ENCODE measurements at regions not wholly inside any gene's neighbourhood (a gene's known extent, or its start where the extent isn't known, plus 50 kb on each side); places are given as distances from the start of the nearest gene placed in this dataset.

GRCh38 chrX:97984641-97985040, 1100.9 kb downstream of the RPA4 start:
- Histone ChIP-seq H3K27ac (ENCODE audit: extremely low read depth, low read depth, low read length) (no peak overlapping the region), H3K79me2 (ENCODE audit: control insufficient read depth, insufficient read depth, low read length) (no peaks in the 10 kb centered on the region), H3K4me2 (ENCODE audit: insufficient read depth, low read length) (no peak overlapping the region), H3K9me1 (ENCODE audit: control insufficient read depth, insufficient read depth, low read length) (no peaks in the 10 kb centered on the region), H3K4me1 (replicated peaks in 1 of 2; ENCODE audit: control insufficient read depth in 2 of 2, insufficient read depth in 2 of 2, low read length in 2 of 2) (no peaks in the 10 kb centered on the region), H3K9me3 (replicated peaks; ENCODE audit: control insufficient read depth, insufficient read depth, low read depth, low read length) (no peaks in the 10 kb centered on the region), H3K4me3 (no peak overlapping the region), H3K36me3 (ENCODE audit: control insufficient read depth, insufficient read depth, low read length) (no peaks in the 10 kb centered on the region), H2AFZ (ENCODE audit: low read depth, low read length) (no peak overlapping the region), H3K27me3 (ENCODE audit: control insufficient read depth in 2 of 2, insufficient read depth in 2 of 2, low read length in 2 of 2) (no peaks in the 10 kb centered on the region), H3K9ac (ENCODE audit: insufficient read depth in 1 of 2, low read depth in 2 of 2, low read length in 2 of 2) (no peak overlapping the region), H4K20me1 (replicated peaks; ENCODE audit: control insufficient read depth, insufficient read depth, low read length) (no peaks in the 10 kb centered on the region)
- in situ Hi-C loops (cut with MboI), result no loop called here
- no peak for FAIRE-seq
- intact Hi-C loops (cut with micrococcal nuclease), result no loop called here
- BruUV-seq (replicated peaks), result no TSS peak
- ATAC-seq, result no peak
- WGBS (ENCODE audit: insufficient coverage, low coverage, missing lambda C conversion rate), result 3% methylated on average over 4 of the region's 4 CpGs
- ChIA-PET POLR2A (no interaction called here), CTCF (ENCODE audit: low intra/inter-chr PET ratio) (no interaction called here)
- no peak for DNase-seq (ENCODE audit: extremely low read depth in 1 of 4, low spot score in 3 of 4)
- TF ChIP-seq MTA3 (IDR thresholded peaks at IDR 0.05; ENCODE audit: borderline replicate concordance) (no peak), ZNF263 (CRISPR knock-in tag; IDR thresholded peaks at IDR 0.05; ENCODE audit: borderline replicate concordance) (no peak), CBFB (CRISPR knock-in tag; IDR thresholded peaks at IDR 0.05) (no peak), CREBBP (IDR thresholded peaks at IDR 0.05; ENCODE audit: low read depth, low read length) (no peak), PHB2 (IDR thresholded peaks at IDR 0.05; ENCODE audit: low read depth) (no peak), ZNF134 (CRISPR knock-in tag; conservative IDR thresholded peaks at IDR 0.05) (no peak), GABPB1 (CRISPR knock-in tag; IDR thresholded peaks at IDR 0.05) (no peak), ZNF449 (CRISPR knock-in tag; IDR thresholded peaks at IDR 0.05) (no peak), ZNF311 (CRISPR knock-in tag; IDR thresholded peaks at IDR 0.05) (no peak), XRCC3 (IDR thresholded peaks at IDR 0.05) (no peak), ZC3H11A (IDR thresholded peaks at IDR 0.05; ENCODE audit: low read depth, low read length) (no peak), HMG20B (CRISPR knock-in tag; IDR thresholded peaks at IDR 0.05) (no peak), LEF1 (IDR thresholded peaks at IDR 0.05) (no peak), XRCC5 (IDR thresholded peaks at IDR 0.05; ENCODE audit: low read depth, low read length) (no peak), CBX5 (IDR thresholded peaks at IDR 0.05; ENCODE audit: borderline replicate concordance, low read depth) (no peak), RBM34 (IDR thresholded peaks at IDR 0.05; ENCODE audit: borderline replicate concordance, insufficient read depth, low read length) (no peak)
- TF ChIP-seq, protein P1, sequence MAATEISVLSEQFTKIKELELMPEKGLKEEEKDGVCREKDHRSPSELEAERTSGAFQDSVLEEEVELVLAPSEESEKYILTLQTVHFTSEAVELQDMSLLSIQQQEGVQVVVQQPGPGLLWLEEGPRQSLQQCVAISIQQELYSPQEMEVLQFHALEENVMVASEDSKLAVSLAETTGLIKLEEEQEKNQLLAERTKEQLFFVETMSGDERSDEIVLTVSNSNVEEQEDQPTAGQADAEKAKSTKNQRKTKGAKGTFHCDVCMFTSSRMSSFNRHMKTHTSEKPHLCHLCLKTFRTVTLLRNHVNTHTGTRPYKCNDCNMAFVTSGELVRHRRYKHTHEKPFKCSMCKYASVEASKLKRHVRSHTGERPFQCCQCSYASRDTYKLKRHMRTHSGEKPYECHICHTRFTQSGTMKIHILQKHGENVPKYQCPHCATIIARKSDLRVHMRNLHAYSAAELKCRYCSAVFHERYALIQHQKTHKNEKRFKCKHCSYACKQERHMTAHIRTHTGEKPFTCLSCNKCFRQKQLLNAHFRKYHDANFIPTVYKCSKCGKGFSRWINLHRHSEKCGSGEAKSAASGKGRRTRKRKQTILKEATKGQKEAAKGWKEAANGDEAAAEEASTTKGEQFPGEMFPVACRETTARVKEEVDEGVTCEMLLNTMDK (IDR thresholded peaks at IDR 0.05; ENCODE audit: borderline replicate concordance, insufficient read depth, low read depth, low read length, poor library complexity, severe bottlenecking), result no peak
